GM06990 (cell line): ENCODE measurements at regions not wholly inside any gene's neighbourhood (a gene's known extent, or its start where the extent isn't known, plus 50 kb on each side); places are given as distances from the start of the nearest gene placed in this dataset.

Experiments
- DNase-seq: peaks from one replicate; pipeline ENCODE4 v3.0.0-alpha.2; 2011; ENCODE audit not compliant: insufficient read length; ENCODE audit errors: extremely low read depth
- H3K27me3 ChIP-seq: replicated peaks from 2 replicates; pipeline ENCODE4 v1.6.0; 2011; ENCODE audit warnings: low read length; ENCODE audit not compliant: control insufficient read depth, insufficient read depth
- H3K36me3 ChIP-seq: 2 replicates; pipeline ENCODE4 v1.5.1; 2011; ENCODE audit warnings: low read length; ENCODE audit not compliant: control insufficient read depth, insufficient read depth
- H3K4me3 ChIP-seq: replicated peaks from 2 replicates; pipeline ENCODE4 v1.5.1; 2011; ENCODE audit warnings: low read depth, mild to moderate bottlenecking, control low read depth, low read length
- TF ChIP-seq, protein P1 (sequence below): IDR thresholded peaks from 2 replicates; pipeline ENCODE4 v1.5.1; 2011; ENCODE audit warnings: low read length, control low read depth, mild to moderate bottlenecking, inconsistent platforms; ENCODE audit not compliant: insufficient read depth, poor library complexity, severe bottlenecking

DNA sequence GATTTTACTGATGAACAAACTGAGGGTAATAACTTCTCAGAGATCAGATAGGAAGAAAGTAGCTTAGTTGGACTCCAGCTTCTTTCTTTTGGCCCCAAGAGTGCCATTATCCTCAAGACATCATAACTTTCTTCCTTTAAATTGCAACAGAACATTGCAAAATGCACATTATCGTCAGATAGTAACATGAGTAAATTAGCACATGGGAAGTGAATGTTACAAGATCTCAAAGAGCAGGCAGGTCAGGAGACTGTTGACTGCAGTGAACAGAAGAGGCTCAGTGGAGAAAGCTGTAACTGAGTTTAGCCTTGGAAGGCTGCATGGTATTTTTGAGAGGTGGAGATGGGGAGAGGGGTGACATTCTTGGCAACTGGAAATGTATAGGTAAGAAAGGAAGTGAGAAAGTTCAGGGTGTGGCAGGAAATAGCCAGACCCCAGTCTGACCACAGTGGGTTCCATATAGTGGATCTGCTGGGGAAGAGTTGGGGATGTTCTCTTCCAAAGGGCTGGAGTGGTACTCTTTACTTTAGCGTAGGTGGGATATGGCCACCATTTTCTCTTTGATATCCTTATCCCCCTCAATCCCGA is 307.7 kb downstream of the RPLP1 start:
- Histone ChIP-seq H3K27me3 (no peaks in the 10 kb centered on the region), H3K36me3 (no peaks in the 10 kb centered on the region), H3K4me3 (no peak overlapping the region)
- DNase-seq = no peak
- TF ChIP-seq, protein P1, sequence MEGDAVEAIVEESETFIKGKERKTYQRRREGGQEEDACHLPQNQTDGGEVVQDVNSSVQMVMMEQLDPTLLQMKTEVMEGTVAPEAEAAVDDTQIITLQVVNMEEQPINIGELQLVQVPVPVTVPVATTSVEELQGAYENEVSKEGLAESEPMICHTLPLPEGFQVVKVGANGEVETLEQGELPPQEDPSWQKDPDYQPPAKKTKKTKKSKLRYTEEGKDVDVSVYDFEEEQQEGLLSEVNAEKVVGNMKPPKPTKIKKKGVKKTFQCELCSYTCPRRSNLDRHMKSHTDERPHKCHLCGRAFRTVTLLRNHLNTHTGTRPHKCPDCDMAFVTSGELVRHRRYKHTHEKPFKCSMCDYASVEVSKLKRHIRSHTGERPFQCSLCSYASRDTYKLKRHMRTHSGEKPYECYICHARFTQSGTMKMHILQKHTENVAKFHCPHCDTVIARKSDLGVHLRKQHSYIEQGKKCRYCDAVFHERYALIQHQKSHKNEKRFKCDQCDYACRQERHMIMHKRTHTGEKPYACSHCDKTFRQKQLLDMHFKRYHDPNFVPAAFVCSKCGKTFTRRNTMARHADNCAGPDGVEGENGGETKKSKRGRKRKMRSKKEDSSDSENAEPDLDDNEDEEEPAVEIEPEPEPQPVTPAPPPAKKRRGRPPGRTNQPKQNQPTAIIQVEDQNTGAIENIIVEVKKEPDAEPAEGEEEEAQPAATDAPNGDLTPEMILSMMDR = no peak

DNA sequence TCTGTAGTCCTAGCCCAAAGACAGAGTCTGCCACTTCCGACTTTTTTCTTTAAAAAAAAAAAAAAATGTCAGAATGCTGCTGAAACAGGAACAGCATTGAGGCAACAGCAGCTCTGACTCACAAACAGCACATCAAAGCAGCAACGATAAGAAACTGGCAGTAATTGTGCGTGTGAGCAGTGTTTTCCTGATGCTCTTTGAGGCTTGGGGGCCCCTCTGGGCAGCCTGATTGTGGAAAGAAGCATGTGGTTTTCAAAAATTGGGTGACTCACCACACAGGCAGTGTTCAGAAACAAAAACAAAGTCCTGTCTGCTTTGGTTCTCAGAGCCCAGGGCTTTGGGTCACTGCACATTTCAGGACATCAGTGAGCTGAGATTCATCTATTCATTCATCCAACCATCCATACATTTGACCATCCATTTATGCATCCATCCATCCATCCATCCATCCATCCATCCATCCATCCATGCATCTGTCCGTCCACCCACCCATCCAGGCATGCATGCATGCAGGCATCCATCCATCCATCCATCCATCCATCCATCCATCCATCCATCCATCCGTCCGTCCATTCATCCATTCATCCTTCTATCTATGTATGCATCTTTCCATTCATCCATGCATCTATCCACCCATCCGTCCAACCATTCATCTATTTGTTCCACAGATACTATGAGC is 308.4 kb downstream of the RPLP1 start:
- TF ChIP-seq, protein P1 = no peak
- H3K36me3 ChIP-seq = no peaks in the 10 kb centered on the region
- H3K27me3 ChIP-seq = no peaks in the 10 kb centered on the region
- no peak overlapping the region for H3K4me3 ChIP-seq
- peak; percentile 66 for DNase-seq

DNA sequence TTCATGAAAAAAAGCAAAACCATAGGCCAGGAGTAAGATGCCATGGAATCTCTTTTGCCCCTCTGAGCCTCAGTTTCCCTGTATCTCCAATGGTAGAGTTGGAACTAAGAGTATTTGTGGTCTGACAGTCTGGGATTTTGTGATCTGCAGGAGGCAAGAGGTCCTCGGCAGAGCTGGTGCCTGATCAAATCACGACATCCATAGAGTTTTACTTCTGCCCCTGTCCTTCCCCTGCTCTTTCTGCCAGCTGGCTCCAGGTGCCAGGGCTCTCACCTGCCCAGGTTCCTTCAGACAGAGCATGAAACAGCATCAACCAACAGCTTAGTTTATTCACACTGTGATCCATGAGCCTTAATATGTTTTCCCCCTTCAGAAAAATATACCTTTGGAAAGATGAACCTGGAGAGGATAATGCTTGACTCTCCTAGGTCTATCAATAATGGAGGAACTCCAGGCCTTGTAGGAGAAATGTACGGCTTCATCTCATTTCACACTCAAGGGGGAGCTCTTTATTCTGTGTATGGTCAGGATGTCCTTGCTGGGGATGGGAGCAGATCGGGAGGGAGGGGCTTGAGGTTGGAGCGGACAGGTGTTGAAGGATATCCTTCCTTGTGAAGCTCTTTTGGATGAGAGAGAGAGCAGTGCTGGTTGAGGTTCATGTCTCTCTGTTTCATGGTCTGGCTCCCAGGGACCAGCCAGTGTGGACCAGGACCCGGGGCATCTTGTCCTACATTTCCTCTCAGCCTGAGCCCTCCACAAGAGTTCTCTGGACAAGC is 309.9 kb downstream of the RPLP1 start:
- Histone ChIP-seq H3K36me3 (no peaks in the 10 kb centered on the region), H3K4me3 (no peak overlapping the region), H3K27me3 (peaks cover under 1% of the 10 kb centered on the region; the same call in 1 of the 2 replicates)
- DNase-seq = no peak
- TF ChIP-seq, protein P1 = peak; percentile 20

DNA sequence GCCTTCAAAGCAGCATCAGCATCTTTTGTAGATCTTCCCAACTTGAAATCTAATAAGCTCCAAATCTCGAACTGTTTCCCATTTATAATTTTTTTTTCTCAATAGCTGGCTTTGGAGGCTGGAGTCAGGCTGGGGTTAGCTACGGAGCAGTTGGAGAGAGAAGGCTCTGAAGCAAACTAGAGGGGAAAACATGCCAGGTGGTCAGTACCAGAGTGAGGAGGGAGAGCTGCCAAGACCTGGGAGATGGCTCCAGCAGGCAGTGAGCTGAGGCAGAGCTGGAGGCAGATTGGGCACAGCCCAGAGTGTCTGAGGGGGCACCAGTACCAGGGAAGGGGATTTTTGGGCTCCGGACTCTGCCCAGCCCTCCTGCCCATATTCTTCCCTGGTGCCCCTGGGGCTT is 311.2 kb downstream of the RPLP1 start:
- DNase-seq = no peak
- Histone ChIP-seq H3K36me3 (no peaks in the 10 kb centered on the region), H3K4me3 (no peak overlapping the region), H3K27me3 (peaks cover 1% of the 10 kb centered on the region; the same call in 1 of the 2 replicates)
- TF ChIP-seq, protein P1 = no peak

DNA sequence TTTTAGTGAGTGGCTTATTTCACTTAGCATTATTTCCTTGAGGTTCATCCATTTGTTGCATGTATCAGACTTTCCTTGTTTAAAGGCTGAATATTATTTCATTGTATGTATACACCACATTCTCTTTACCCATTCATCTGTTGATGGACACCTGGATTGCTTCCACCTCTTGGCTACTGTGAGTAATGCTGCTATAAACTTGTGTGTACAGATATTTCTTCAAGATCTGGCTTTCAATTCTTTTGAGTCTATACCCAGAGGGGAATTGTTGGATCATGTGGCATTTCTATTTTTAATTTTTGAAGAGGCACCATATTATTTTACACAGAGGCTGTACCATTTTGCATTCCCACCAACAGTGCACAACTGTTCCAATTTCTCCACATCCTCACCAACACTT is 313.5 kb downstream of the RPLP1 start:
- no peak for DNase-seq
- Histone ChIP-seq H3K4me3 (no peak overlapping the region), H3K36me3 (no peaks in the 10 kb centered on the region), H3K27me3 (peaks cover 1% of the 10 kb centered on the region; the same call in 1 of the 2 replicates)
- TF ChIP-seq, protein P1 = no peak
